ENCODE measurements at regions not wholly inside any gene's neighbourhood (a gene's known extent, or its start where the extent isn't known, plus 50 kb on each side); places are given as distances from the start of the nearest gene placed in this dataset.

GRCh38 chr19:33879818-33880575 is 83.3 kb downstream of the KCTD15 start:
- no peak for DNase-seq (ENCODE audit: extremely low spot score)
- POLR2A ChIA-PET, result no interaction called here
- CTCF ChIA-PET, result no interaction called here
- no peak for TF ChIP-seq LEF1 (IDR thresholded peaks at IDR 0.05; ENCODE audit: borderline replicate concordance)
- TF ChIP-seq FOXA1 (IDR thresholded peaks at IDR 0.05), result no peak
- TF ChIP-seq CTBP1 (IDR thresholded peaks at IDR 0.05; ENCODE audit: borderline replicate concordance), result no peak
- TF ChIP-seq ELF4 (IDR thresholded peaks at IDR 0.05), result no peak
- TF ChIP-seq NFRKB (IDR thresholded peaks at IDR 0.05), result no peak
- no peak for TF ChIP-seq SP1 (IDR thresholded peaks at IDR 0.05)
- no peak for TF ChIP-seq TARDBP (IDR thresholded peaks at IDR 0.05)
- no peak for TF ChIP-seq FOXM1 (IDR thresholded peaks at IDR 0.05; ENCODE audit: borderline replicate concordance)
- no peak for TF ChIP-seq SUZ12 (IDR thresholded peaks at IDR 0.05)
- TF ChIP-seq PKNOX1 (IDR thresholded peaks at IDR 0.05), result no peak

GRCh38 chr19:33883859-33884519 is 87.3 kb downstream of the KCTD15 start:
- ChIA-PET POLR2A (no interaction called here), CTCF (interaction anchor here (0.6 to 0.7 kb wide), 2 partner anchors 35 to 379 kb away, joined by 3 to 4 read pairs; no protein-coding TSS in a partner anchor)
- no peak for DNase-seq (ENCODE audit: extremely low spot score)
- TF ChIP-seq CTBP1 (IDR thresholded peaks at IDR 0.05; ENCODE audit: borderline replicate concordance) (no peak), SUZ12 (IDR thresholded peaks at IDR 0.05) (no peak), NFRKB (IDR thresholded peaks at IDR 0.05) (no peak), LEF1 (IDR thresholded peaks at IDR 0.05; ENCODE audit: borderline replicate concordance) (no peak), HDGF (IDR thresholded peaks at IDR 0.05; ENCODE audit: borderline replicate concordance) (no peak), L3MBTL2 (conservative IDR thresholded peaks at IDR 0.05) (no peak), PKNOX1 (IDR thresholded peaks at IDR 0.05) (no peak)

DNA sequence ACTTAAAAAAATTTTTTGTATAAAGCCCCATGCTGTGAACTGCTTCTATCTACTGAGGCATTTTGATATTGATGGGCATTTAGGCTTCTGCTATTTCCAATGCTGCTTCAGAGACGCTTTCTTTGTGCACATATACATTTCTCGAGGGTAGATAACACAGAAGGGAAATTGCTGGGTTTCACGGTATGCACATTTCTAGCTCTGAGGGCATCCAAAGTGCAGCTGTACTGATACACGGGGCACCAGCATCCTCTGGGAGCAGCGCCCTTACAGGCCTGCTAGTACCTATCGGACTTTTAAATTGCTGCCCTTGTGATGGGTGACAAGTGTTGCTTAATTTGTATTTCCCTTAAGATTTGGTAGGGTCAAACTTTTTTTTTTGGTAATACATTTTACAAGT is 88.6 kb downstream of the KCTD15 start:
- DNase-seq (ENCODE audit: extremely low spot score), result no peak
- POLR2A ChIA-PET, result no interaction called here
- CTCF ChIA-PET, result interaction anchor here (0.7 kb wide), 1 partner anchor 65 kb away, joined by 3 read pairs; no protein-coding TSS in a partner anchor

GRCh38 chr19:33887891-33888290 is 91.2 kb downstream of the KCTD15 start:
- no peak for DNase-seq (ENCODE audit: extremely low spot score)
- no peak for TF ChIP-seq SUZ12 (IDR thresholded peaks at IDR 0.05)
- no peak for TF ChIP-seq NFRKB (IDR thresholded peaks at IDR 0.05)
- TF ChIP-seq ZNF384 (IDR thresholded peaks at IDR 0.05), result no peak
- TF ChIP-seq FOXK2 (IDR thresholded peaks at IDR 0.05), result no peak
- TF ChIP-seq CTBP1 (IDR thresholded peaks at IDR 0.05; ENCODE audit: borderline replicate concordance), result no peak
- no peak for TF ChIP-seq ARNT (IDR thresholded peaks at IDR 0.05)
- no peak for TF ChIP-seq BHLHE40 (IDR thresholded peaks at IDR 0.05; ENCODE audit: borderline replicate concordance)
- TF ChIP-seq HDGF (IDR thresholded peaks at IDR 0.05; ENCODE audit: borderline replicate concordance), result no peak
- TF ChIP-seq PKNOX1 (IDR thresholded peaks at IDR 0.05), result no peak
- TF ChIP-seq L3MBTL2 (conservative IDR thresholded peaks at IDR 0.05), result no peak
- ChIA-PET CTCF (no interaction called here), POLR2A (no interaction called here)

More for the DNA sequence above, 88.6 kb downstream of the KCTD15 start:
- no peak for TF ChIP-seq SP1 (IDR thresholded peaks at IDR 0.05)
- no peak for TF ChIP-seq ZNF384 (IDR thresholded peaks at IDR 0.05)
- TF ChIP-seq FOXK2 (IDR thresholded peaks at IDR 0.05), result no peak
- no peak for TF ChIP-seq L3MBTL2 (conservative IDR thresholded peaks at IDR 0.05)
- TF ChIP-seq SUZ12 (IDR thresholded peaks at IDR 0.05), result no peak
- no peak for TF ChIP-seq ELF4 (IDR thresholded peaks at IDR 0.05)
- TF ChIP-seq BHLHE40 (IDR thresholded peaks at IDR 0.05; ENCODE audit: borderline replicate concordance), result no peak
- TF ChIP-seq CTBP1 (IDR thresholded peaks at IDR 0.05; ENCODE audit: borderline replicate concordance), result no peak
- TF ChIP-seq TARDBP (IDR thresholded peaks at IDR 0.05), result no peak

- ChIA-PET POLR2A (no interaction called here), CTCF (no interaction called here)
- TF ChIP-seq SUZ12 (IDR thresholded peaks at IDR 0.05) (no peak), HDGF (IDR thresholded peaks at IDR 0.05; ENCODE audit: borderline replicate concordance) (no peak), FOXM1 (IDR thresholded peaks at IDR 0.05; ENCODE audit: borderline replicate concordance) (no peak), ELF4 (IDR thresholded peaks at IDR 0.05) (no peak), TARDBP (IDR thresholded peaks at IDR 0.05) (no peak), CTBP1 (IDR thresholded peaks at IDR 0.05; ENCODE audit: borderline replicate concordance) (no peak), L3MBTL2 (conservative IDR thresholded peaks at IDR 0.05) (no peak), FOXK2 (IDR thresholded peaks at IDR 0.05) (no peak), FOXA1 (IDR thresholded peaks at IDR 0.05) (no peak), ARNT (IDR thresholded peaks at IDR 0.05) (no peak), BHLHE40 (IDR thresholded peaks at IDR 0.05; ENCODE audit: borderline replicate concordance) (no peak), LEF1 (IDR thresholded peaks at IDR 0.05; ENCODE audit: borderline replicate concordance) (no peak), PKNOX1 (IDR thresholded peaks at IDR 0.05) (no peak), NFRKB (IDR thresholded peaks at IDR 0.05) (no peak)
- DNase-seq (ENCODE audit: extremely low spot score), result no peak
Observed at GRCh38 chr19:33888665-33889064, 92.0 kb downstream of the KCTD15 start.

All from HEK293T (cell line).